ENCODE measurements at regions not wholly inside any gene's neighbourhood (a gene's known extent, or its start where the extent isn't known, plus 50 kb on each side); places are given as distances from the start of the nearest gene placed in this dataset.
A peak's percentile ranks its signal among the peaks of the same experiment; 100 is the strongest.

GRCh38 chr4:62676962-62677361 is 1476.8 kb downstream of the ADGRL3 start (continued):
- TF ChIP-seq POLR2AphosphoS5 (IDR thresholded peaks at IDR 0.05; ENCODE audit: low read depth, low read length) (no peak), NRF1 (IDR thresholded peaks at IDR 0.05; ENCODE audit: low read depth, low read length) (no peak), JUND (IDR thresholded peaks at IDR 0.05) (no peak), RXRA (IDR thresholded peaks at IDR 0.05; ENCODE audit: borderline replicate concordance, low read depth) (no peak), SIN3A (IDR thresholded peaks at IDR 0.05; ENCODE audit: borderline replicate concordance, low read depth, low read length) (no peak), RAD21 (IDR thresholded peaks at IDR 0.05; ENCODE audit: low read length) (no peak)
- TF ChIP-seq, protein P1, sequence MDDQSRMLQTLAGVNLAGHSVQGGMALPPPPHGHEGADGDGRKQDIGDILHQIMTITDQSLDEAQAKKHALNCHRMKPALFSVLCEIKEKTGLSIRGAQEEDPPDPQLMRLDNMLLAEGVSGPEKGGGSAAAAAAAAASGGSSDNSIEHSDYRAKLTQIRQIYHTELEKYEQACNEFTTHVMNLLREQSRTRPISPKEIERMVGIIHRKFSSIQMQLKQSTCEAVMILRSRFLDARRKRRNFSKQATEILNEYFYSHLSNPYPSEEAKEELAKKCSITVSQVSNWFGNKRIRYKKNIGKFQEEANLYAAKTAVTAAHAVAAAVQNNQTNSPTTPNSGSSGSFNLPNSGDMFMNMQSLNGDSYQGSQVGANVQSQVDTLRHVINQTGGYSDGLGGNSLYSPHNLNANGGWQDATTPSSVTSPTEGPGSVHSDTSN (IDR thresholded peaks at IDR 0.05) = no peak
- TF ChIP-seq, protein P2, sequence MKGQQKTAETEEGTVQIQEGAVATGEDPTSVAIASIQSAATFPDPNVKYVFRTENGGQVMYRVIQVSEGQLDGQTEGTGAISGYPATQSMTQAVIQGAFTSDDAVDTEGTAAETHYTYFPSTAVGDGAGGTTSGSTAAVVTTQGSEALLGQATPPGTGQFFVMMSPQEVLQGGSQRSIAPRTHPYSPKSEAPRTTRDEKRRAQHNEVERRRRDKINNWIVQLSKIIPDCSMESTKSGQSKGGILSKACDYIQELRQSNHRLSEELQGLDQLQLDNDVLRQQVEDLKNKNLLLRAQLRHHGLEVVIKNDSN (IDR thresholded peaks at IDR 0.05; ENCODE audit: borderline replicate concordance, low read depth) = no peak
- TF ChIP-seq, protein P3, sequence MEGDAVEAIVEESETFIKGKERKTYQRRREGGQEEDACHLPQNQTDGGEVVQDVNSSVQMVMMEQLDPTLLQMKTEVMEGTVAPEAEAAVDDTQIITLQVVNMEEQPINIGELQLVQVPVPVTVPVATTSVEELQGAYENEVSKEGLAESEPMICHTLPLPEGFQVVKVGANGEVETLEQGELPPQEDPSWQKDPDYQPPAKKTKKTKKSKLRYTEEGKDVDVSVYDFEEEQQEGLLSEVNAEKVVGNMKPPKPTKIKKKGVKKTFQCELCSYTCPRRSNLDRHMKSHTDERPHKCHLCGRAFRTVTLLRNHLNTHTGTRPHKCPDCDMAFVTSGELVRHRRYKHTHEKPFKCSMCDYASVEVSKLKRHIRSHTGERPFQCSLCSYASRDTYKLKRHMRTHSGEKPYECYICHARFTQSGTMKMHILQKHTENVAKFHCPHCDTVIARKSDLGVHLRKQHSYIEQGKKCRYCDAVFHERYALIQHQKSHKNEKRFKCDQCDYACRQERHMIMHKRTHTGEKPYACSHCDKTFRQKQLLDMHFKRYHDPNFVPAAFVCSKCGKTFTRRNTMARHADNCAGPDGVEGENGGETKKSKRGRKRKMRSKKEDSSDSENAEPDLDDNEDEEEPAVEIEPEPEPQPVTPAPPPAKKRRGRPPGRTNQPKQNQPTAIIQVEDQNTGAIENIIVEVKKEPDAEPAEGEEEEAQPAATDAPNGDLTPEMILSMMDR (IDR thresholded peaks at IDR 0.05) = no peak

DNA sequence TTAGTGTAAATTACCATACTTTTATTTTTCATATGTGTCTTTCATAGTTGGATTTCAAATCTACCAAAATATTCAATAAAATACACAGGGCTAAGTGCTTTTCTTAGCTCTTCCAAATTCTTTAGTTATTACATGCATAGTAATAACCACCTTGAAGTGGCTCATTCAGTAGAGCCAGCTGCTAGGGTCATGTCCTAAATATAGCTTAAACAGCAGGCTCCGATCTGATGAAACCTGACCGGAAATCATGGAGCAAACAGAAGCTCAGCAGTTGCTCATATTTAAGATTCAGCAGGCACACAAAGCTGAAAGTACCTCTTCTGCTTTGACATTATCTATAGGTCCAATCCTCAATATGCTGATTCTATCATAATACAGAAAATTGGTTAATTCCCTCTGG is 1470.4 kb downstream of the ADGRL3 start:
- Histone ChIP-seq H3K27me3 (ENCODE audit: insufficient read depth) (no peaks in the 10 kb centered on the region), H3K36me3 (replicated peaks in 1 of 2; ENCODE audit: control insufficient read depth in 1 of 2, insufficient read depth in 2 of 2, low read length in 1 of 2) (no peaks in the 10 kb centered on the region), H3K9me2 (no peaks in the 10 kb centered on the region), H3F3A (replicated peaks; ENCODE audit: insufficient read depth) (no peaks in the 10 kb centered on the region), H3K4me1 (ENCODE audit: control insufficient read depth in 1 of 2, insufficient read depth in 2 of 2, low read depth in 1 of 2, low read length in 1 of 2) (no peaks in the 10 kb centered on the region; a peak in 1 of 4 replicates), H3K4me3 (ENCODE audit: low read depth in 2 of 2, low read length in 1 of 2) (no peak overlapping the region), H3K9ac (no peak overlapping the region), H2AFZ (ENCODE audit: low read depth) (no peak overlapping the region), H3K27ac (ENCODE audit: low read depth in 2 of 2, low read length in 1 of 2) (no peak overlapping the region), H3K9me3 (no peaks in the 10 kb centered on the region), H3K4me2 (no peak overlapping the region), H3K79me2 (ENCODE audit: insufficient read depth) (no peaks in the 10 kb centered on the region), H4K20me1 (ENCODE audit: insufficient read depth) (no peaks in the 10 kb centered on the region)
- DNase-seq = peak; percentile 3
- TF ChIP-seq, protein P3 (IDR thresholded peaks at IDR 0.05) = no peak
- TF ChIP-seq GATA2 (CRISPR knock-in tag; IDR thresholded peaks at IDR 0.05) = 0 out of 2 replicates have a peak, but pooled peaks have one; percentile 34
- WGBS (ENCODE audit: low lambda C conversion rate) = 22% methylated on average over 2 of the region's 2 CpGs
- CTCF ChIA-PET = interaction anchor here (0.7 to 1.4 kb wide), 2 partner anchors 15 to 1008 kb away, joined by 3 to 4 read pairs; no protein-coding TSS in a partner anchor
- POLR2A ChIA-PET = no interaction called here
